Mesothelial cell of epicardium (in vitro differentiated cells): ENCODE measurements at regions not wholly inside any gene's neighbourhood (a gene's known extent, or its start where the extent isn't known, plus 50 kb on each side); places are given as distances from the start of the nearest gene placed in this dataset.

ENCODE experiments used
- DNase-seq, 2 experiments: peaks; one replicate each; pipeline ENCODE4 v3.0.0; 2021; ENCODE audit warnings: low spot score in 2 of 2; ENCODE audit not compliant: unreplicated experiment in 2 of 2
- H3K27ac Mint-ChIP-seq: 2 replicates; pipeline ENCODE4 v1.8.0; 2021; ENCODE audit warnings: mixed read lengths
- H3K27me3 Mint-ChIP-seq: 2 replicates; pipeline ENCODE4 v1.8.0; 2021; ENCODE audit warnings: low read depth, mixed read lengths
- H3K36me3 Mint-ChIP-seq: 2 replicates; pipeline ENCODE4 v1.8.0; 2021; ENCODE audit warnings: mixed read lengths
- H3K4me1 Mint-ChIP-seq: 2 replicates; pipeline ENCODE4 v1.8.0; 2021; ENCODE audit warnings: mixed read lengths
- H3K4me3 Mint-ChIP-seq: 2 replicates; pipeline ENCODE4 v1.8.0; 2021; ENCODE audit warnings: mild to moderate bottlenecking, moderate library complexity, mixed read lengths
- H3K9me3 Mint-ChIP-seq: 2 replicates; pipeline ENCODE4 v1.8.0; 2021; ENCODE audit warnings: mixed read lengths
- CTCF ChIP-seq: fragments of 200-600 bp; sonication (generic); IDR thresholded peaks from one replicate; pipeline ENCODE4 v1.5.0; 2021; ENCODE audit warnings: antibody characterized with exemption; ENCODE audit not compliant: unreplicated experiment

GRCh38 chr9:19967216-19967887 lies 178.5 kb upstream of the SLC24A2 start:
- H3K9me3 Mint-ChIP-seq: no peaks in the 10 kb centered on the region
- TF ChIP-seq CTCF: no peak
- H3K27ac Mint-ChIP-seq: no peak overlapping the region
- no peaks in the 10 kb centered on the region for H3K27me3 Mint-ChIP-seq
- no peaks in the 10 kb centered on the region for H3K36me3 Mint-ChIP-seq
- DNase-seq: no peak
- H3K4me3 Mint-ChIP-seq: no peak overlapping the region
- peaks cover 28% of the 10 kb centered on the region for H3K4me1 Mint-ChIP-seq

GRCh38 chr9:19965336-19965735 lies 176.5 kb upstream of the SLC24A2 start:
- no peak overlapping the region for H3K27ac Mint-ChIP-seq
- H3K4me3 Mint-ChIP-seq: no peak overlapping the region
- no peak for TF ChIP-seq CTCF
- H3K36me3 Mint-ChIP-seq: no peaks in the 10 kb centered on the region
- H3K4me1 Mint-ChIP-seq: peaks cover 28% of the 10 kb centered on the region
- peaks cover 4% of the 10 kb centered on the region for H3K9me3 Mint-ChIP-seq
- no peaks in the 10 kb centered on the region for H3K27me3 Mint-ChIP-seq
- no peak for DNase-seq

GRCh38 chr9:19947996-19948395 lies 159.2 kb upstream of the SLC24A2 start:
- Mint-ChIP-seq H3K27me3 (no peaks in the 10 kb centered on the region), H3K4me3 (no peak overlapping the region), H3K27ac (peak overlapping the region; percentile 73), H3K36me3 (peaks cover 2% of the 10 kb centered on the region), H3K4me1 (peaks cover 27% of the 10 kb centered on the region), H3K9me3 (peaks cover 11% of the 10 kb centered on the region)
- no peak for TF ChIP-seq CTCF
- DNase-seq: no peak

GRCh38 chr9:19946441-19947109 lies 157.7 kb upstream of the SLC24A2 start:
- peaks cover 2% of the 10 kb centered on the region for H3K36me3 Mint-ChIP-seq
- no peak for TF ChIP-seq CTCF
- H3K4me1 Mint-ChIP-seq: peaks cover 36% of the 10 kb centered on the region
- H3K4me3 Mint-ChIP-seq: no peak overlapping the region
- DNase-seq: no peak
- H3K9me3 Mint-ChIP-seq: peaks cover 3% of the 10 kb centered on the region
- H3K27ac Mint-ChIP-seq: peak overlapping the region; percentile 74
- H3K27me3 Mint-ChIP-seq: no peaks in the 10 kb centered on the region

GRCh38 chr9:19941874-19942273 lies 153.0 kb upstream of the SLC24A2 start:
- TF ChIP-seq CTCF: no peak
- peaks cover 42% of the 10 kb centered on the region for H3K4me1 Mint-ChIP-seq
- H3K36me3 Mint-ChIP-seq: no peaks in the 10 kb centered on the region

More at GRCh38 chr9:19941874-19942273, 153.0 kb upstream of the SLC24A2 start:
- DNase-seq: no peak
- no peak overlapping the region for H3K27ac Mint-ChIP-seq
- H3K9me3 Mint-ChIP-seq: no peaks in the 10 kb centered on the region
- H3K4me3 Mint-ChIP-seq: no peak overlapping the region
- H3K27me3 Mint-ChIP-seq: no peaks in the 10 kb centered on the region
